ENCODE measurements at regions not wholly inside any gene's neighbourhood (a gene's known extent, or its start where the extent isn't known, plus 50 kb on each side); places are given as distances from the start of the nearest gene placed in this dataset.
"Not testable (repeated sequence)": the region's sequence is repeated elsewhere in the genome, so short reads cannot be mapped to it uniquely, and the experiment has no call there.

- TF ChIP-seq HMGXB4 (CRISPR knock-in tag; IDR thresholded peaks at IDR 0.05) (no peak), JAZF1 (CRISPR knock-in tag; IDR thresholded peaks at IDR 0.05) (no peak), GABPB1 (CRISPR knock-in tag; IDR thresholded peaks at IDR 0.05) (no peak), EMX1 (CRISPR knock-in tag; IDR thresholded peaks at IDR 0.05) (no peak)
These were observed 138.3 kb upstream of the RFC3 start (continued) for GRCh38 chr13:33679658-33680012.

GRCh38 chr13:33682020-33682564 lies 135.9 kb upstream of the RFC3 start:
- Mint-ChIP-seq H3K4me1 (peaks cover 9% of the 10 kb centered on the region), H3K27ac (no peak overlapping the region), H3K9me3 (peaks cover 42% of the 10 kb centered on the region), H3K27me3 (ENCODE audit: low read depth) (no peaks in the 10 kb centered on the region), H3K4me3 (no peak overlapping the region), H3K36me3 (peaks cover 41% of the 10 kb centered on the region)
- CTCF ChIA-PET, result no interaction called here
- no peak for DNase-seq (ENCODE audit: low spot score)
- no peak for TF ChIP-seq ZMAT4 (CRISPR knock-in tag; IDR thresholded peaks at IDR 0.05)
- TF ChIP-seq ESRRA (CRISPR knock-in tag; IDR thresholded peaks at IDR 0.05; ENCODE audit: borderline replicate concordance), result no peak
- no peak for TF ChIP-seq EMX1 (CRISPR knock-in tag; IDR thresholded peaks at IDR 0.05)
- no peak for TF ChIP-seq ZNF396 (CRISPR knock-in tag; IDR thresholded peaks at IDR 0.05; ENCODE audit: borderline replicate concordance)
- no peak for TF ChIP-seq ZNF423 (CRISPR knock-in tag; IDR thresholded peaks at IDR 0.05)
- no peak for TF ChIP-seq NR1H2 (CRISPR knock-in tag; IDR thresholded peaks at IDR 0.05)
- TF ChIP-seq HMGXB4 (CRISPR knock-in tag; IDR thresholded peaks at IDR 0.05), result no peak
- TF ChIP-seq FOXK1 (CRISPR knock-in tag; IDR thresholded peaks at IDR 0.05), result no peak
- TF ChIP-seq RORB (CRISPR knock-in tag; IDR thresholded peaks at IDR 0.05), result no peak
- TF ChIP-seq E2F5 (CRISPR knock-in tag; IDR thresholded peaks at IDR 0.05), result no peak
- no peak for TF ChIP-seq IRF1 (CRISPR knock-in tag; IDR thresholded peaks at IDR 0.05)
- no peak for TF ChIP-seq SMAD3 (CRISPR knock-in tag; IDR thresholded peaks at IDR 0.05; ENCODE audit: borderline replicate concordance)
- ATAC-seq, result no peak
- POLR2A ChIA-PET, result no interaction called here

- peaks cover 45% of the 10 kb centered on the region for H3K36me3 Mint-ChIP-seq
- H3K27ac Mint-ChIP-seq; H3K27me3 Mint-ChIP-seq (ENCODE audit: low read depth); CTCF ChIA-PET; H3K4me3 Mint-ChIP-seq; DNase-seq (ENCODE audit: low spot score); ATAC-seq; H3K4me1 Mint-ChIP-seq; POLR2A ChIA-PET: not testable (repeated sequence)
- peaks cover 47% of the 10 kb centered on the region for H3K9me3 Mint-ChIP-seq
These were observed 135.3 kb upstream of the RFC3 start for GRCh38 chr13:33682646-33683045.

- peaks cover 9% of the 10 kb centered on the region for H3K4me1 Mint-ChIP-seq
- POLR2A ChIA-PET, result no interaction called here
- CTCF ChIA-PET, result no interaction called here
- peaks cover 51% of the 10 kb centered on the region for H3K36me3 Mint-ChIP-seq
- DNase-seq (ENCODE audit: low spot score), result no peak
- ATAC-seq, result no peak
- no peak overlapping the region for H3K27ac Mint-ChIP-seq
- TF ChIP-seq ETV6 (CRISPR knock-in tag; IDR thresholded peaks at IDR 0.05), result no peak
- TF ChIP-seq SMAD4 (CRISPR knock-in tag; IDR thresholded peaks at IDR 0.05), result no peak
- TF ChIP-seq NFYB (CRISPR knock-in tag; conservative IDR thresholded peaks at IDR 0.05; ENCODE audit: low read depth), result no peak
- no peak for TF ChIP-seq NR1H2 (CRISPR knock-in tag; IDR thresholded peaks at IDR 0.05)
- TF ChIP-seq PRDM15 (CRISPR knock-in tag; IDR thresholded peaks at IDR 0.05), result no peak
- TF ChIP-seq NR2C2 (CRISPR knock-in tag; IDR thresholded peaks at IDR 0.05), result no peak
- no peak for TF ChIP-seq JUN (CRISPR knock-in tag; IDR thresholded peaks at IDR 0.05)
- peaks cover 54% of the 10 kb centered on the region for H3K9me3 Mint-ChIP-seq
- H3K27me3 Mint-ChIP-seq (ENCODE audit: low read depth), result no peaks in the 10 kb centered on the region
- H3K4me3 Mint-ChIP-seq, result no peak overlapping the region
These were observed 134.6 kb upstream of the RFC3 start for GRCh38 chr13:33683376-33683775.
